HG02852 (cell line): ENCODE measurements at regions not wholly inside any gene's neighbourhood (a gene's known extent, or its start where the extent isn't known, plus 50 kb on each side); places are given as distances from the start of the nearest gene placed in this dataset.
"Not testable (repeated sequence)": the region's sequence is repeated elsewhere in the genome, so short reads cannot be mapped to it uniquely, and the experiment has no call there.

Source experiments
- ATAC-seq: cut with Tn5 transposase; IDR thresholded peaks from one replicate; pipeline ENCODE4 v1.9.1; 2021; ENCODE audit warnings: mild to moderate bottlenecking, moderate library complexity; ENCODE audit not compliant: unreplicated experiment

- no peak for ATAC-seq
Measured at GRCh38 chr6:8651998-8652397, 216.7 kb upstream of the SLC35B3 start.

GRCh38 chr6:8645212-8645611, 209.9 kb upstream of the SLC35B3 start:
- ATAC-seq: no peak

- no peak for ATAC-seq
Measured at GRCh38 chr6:8644306-8644705, 209.0 kb upstream of the SLC35B3 start.

- ATAC-seq: no peak
Measured at GRCh38 chr6:8642854-8643253, 207.5 kb upstream of the SLC35B3 start.

GRCh38 chr6:8642131-8642530, 206.8 kb upstream of the SLC35B3 start:
- ATAC-seq: no peak

- no peak for ATAC-seq
Measured at GRCh38 chr6:8639928-8640649, 204.7 kb upstream of the SLC35B3 start.

- ATAC-seq: no peak
Measured at GRCh38 chr6:8637896-8638597, 202.7 kb upstream of the SLC35B3 start.

GRCh38 chr6:8633762-8634161, 198.4 kb upstream of the SLC35B3 start:
- no peak for ATAC-seq

- no peak for ATAC-seq
Measured at GRCh38 chr6:8628736-8629135, 193.4 kb upstream of the SLC35B3 start.

GRCh38 chr6:8628063-8628462, 192.7 kb upstream of the SLC35B3 start:
- no peak for ATAC-seq

GRCh38 chr6:8627085-8627861, 191.9 kb upstream of the SLC35B3 start:
- ATAC-seq: peak; percentile 92

GRCh38 chr6:8624665-8625064, 189.3 kb upstream of the SLC35B3 start:
- no peak for ATAC-seq

GRCh38 chr6:8623441-8623840, 188.1 kb upstream of the SLC35B3 start:
- ATAC-seq: no peak

GRCh38 chr6:8619853-8620252, 184.5 kb upstream of the SLC35B3 start:
- ATAC-seq: no peak

GRCh38 chr6:8619408-8619807, 184.1 kb upstream of the SLC35B3 start:
- not testable (repeated sequence) for ATAC-seq

GRCh38 chr6:8608737-8609136, 173.4 kb upstream of the SLC35B3 start:
- no peak for ATAC-seq

- no peak for ATAC-seq
Measured at GRCh38 chr6:8589941-8590729, 154.8 kb upstream of the SLC35B3 start.

- ATAC-seq: no peak
Measured at GRCh38 chr6:8588176-8588575, 152.8 kb upstream of the SLC35B3 start.

GRCh38 chr6:8583291-8583690, 147.9 kb upstream of the SLC35B3 start:
- no peak for ATAC-seq

- ATAC-seq: no peak
Measured at GRCh38 chr6:8579372-8579771, 144.0 kb upstream of the SLC35B3 start.

- ATAC-seq: no peak
Measured at GRCh38 chr6:8578006-8578405, 142.7 kb upstream of the SLC35B3 start.
